Suprapubic skin (tissue), 4 donors: ENCODE measurements at regions not wholly inside any gene's neighbourhood (a gene's known extent, or its start where the extent isn't known, plus 50 kb on each side); places are given as distances from the start of the nearest gene placed in this dataset.

Source experiments
- DNase-seq, 2 donors: peaks; one replicate each; pipeline ENCODE4 v3.0.0-alpha.2; 2019; ENCODE audit warnings: low spot score in 2 of 2
- H3K27ac ChIP-seq: fragments of 200-600 bp; sonication (generic); one replicate; pipeline ENCODE4 v1.5.1; 2019
- H3K27me3 ChIP-seq: fragments of 200-600 bp; sonication (generic); one replicate; pipeline ENCODE4 v1.5.1; 2019
- H3K36me3 ChIP-seq: fragments of 200-600 bp; sonication (generic); one replicate; pipeline ENCODE4 v1.5.1; 2019
- H3K4me1 ChIP-seq: fragments of 200-600 bp; sonication (generic); one replicate; pipeline ENCODE4 v1.5.1; 2019
- H3K4me3 ChIP-seq: fragments of 200-600 bp; sonication (generic); one replicate; pipeline ENCODE4 v1.5.1; 2019; ENCODE audit warnings: mild to moderate bottlenecking
- H3K9me3 ChIP-seq: fragments of 200-600 bp; sonication (generic); one replicate; pipeline ENCODE4 v1.5.1; 2019
- EP300 ChIP-seq: sonication (generic); formaldehyde crosslinking; IDR thresholded peaks from one replicate; pipeline ENCODE4 v1.6.1; 2017; ENCODE audit warnings: antibody characterized with exemption
- POLR2A ChIP-seq, 2 donors: fragments of 450-650 bp; IDR thresholded peaks; one replicate each; pipeline ENCODE4 v1.6.1; 2017; ENCODE audit warnings: antibody characterized with exemption in 2 of 2, mild to moderate bottlenecking in 2 of 2, moderate library complexity in 2 of 2
- POLR2AphosphoS5 ChIP-seq, 3 donors: sonication (generic); formaldehyde crosslinking; IDR thresholded peaks; one replicate each; pipeline ENCODE4 v1.6.1; 2017; ENCODE audit warnings: antibody characterized with exemption in 3 of 3
- WGBS: methylation state at CpG from one replicate; pipeline ENCODE4 v1.1.5; 2018; 5-methylcytosine and 5-hydroxymethylcytosine counted together
- TF ChIP-seq, protein P1 (sequence below), 2 donors: fragments of 200-600 bp in 1 of 2; fragments of 450-650 bp in 1 of 2; sonication (generic) in 1 of 2; IDR thresholded peaks; one replicate each; pipeline ENCODE4 v1.5.1; 2016 to 2019; ENCODE audit warnings: antibody characterized with exemption in 2 of 2, mild to moderate bottlenecking in 1 of 2, moderate library complexity in 1 of 2

GRCh38 chr7:16982640-16983350 lies 101.0 kb upstream of the AGR3 start:
- H3K9me3 ChIP-seq, result no peaks in the 10 kb centered on the region

DNA sequence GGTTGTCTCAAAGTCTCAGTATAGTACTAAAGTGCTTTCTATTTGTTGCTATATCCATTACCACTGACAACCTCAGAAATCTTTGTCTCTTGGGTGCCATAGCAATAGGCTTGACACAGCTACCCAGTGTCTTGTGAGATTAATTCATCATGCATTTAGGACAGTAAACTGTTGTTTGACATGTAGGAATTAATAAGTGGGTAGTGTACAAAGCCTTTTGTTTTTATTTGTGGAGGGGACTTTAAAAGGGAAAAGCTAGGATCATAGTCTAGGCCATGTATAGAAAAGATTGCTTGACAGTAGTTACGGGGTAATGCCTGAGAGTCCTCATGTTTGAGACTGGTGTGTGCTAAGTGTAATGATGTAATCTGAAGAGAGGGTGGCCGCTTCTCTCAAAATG lies 102.6 kb upstream of the AGR3 start:
- TF ChIP-seq, protein P1, sequence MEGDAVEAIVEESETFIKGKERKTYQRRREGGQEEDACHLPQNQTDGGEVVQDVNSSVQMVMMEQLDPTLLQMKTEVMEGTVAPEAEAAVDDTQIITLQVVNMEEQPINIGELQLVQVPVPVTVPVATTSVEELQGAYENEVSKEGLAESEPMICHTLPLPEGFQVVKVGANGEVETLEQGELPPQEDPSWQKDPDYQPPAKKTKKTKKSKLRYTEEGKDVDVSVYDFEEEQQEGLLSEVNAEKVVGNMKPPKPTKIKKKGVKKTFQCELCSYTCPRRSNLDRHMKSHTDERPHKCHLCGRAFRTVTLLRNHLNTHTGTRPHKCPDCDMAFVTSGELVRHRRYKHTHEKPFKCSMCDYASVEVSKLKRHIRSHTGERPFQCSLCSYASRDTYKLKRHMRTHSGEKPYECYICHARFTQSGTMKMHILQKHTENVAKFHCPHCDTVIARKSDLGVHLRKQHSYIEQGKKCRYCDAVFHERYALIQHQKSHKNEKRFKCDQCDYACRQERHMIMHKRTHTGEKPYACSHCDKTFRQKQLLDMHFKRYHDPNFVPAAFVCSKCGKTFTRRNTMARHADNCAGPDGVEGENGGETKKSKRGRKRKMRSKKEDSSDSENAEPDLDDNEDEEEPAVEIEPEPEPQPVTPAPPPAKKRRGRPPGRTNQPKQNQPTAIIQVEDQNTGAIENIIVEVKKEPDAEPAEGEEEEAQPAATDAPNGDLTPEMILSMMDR (IDR thresholded peaks at IDR 0.05), result no peak
- TF ChIP-seq EP300, result no peak
- no peak for TF ChIP-seq POLR2AphosphoS5 (IDR thresholded peaks at IDR 0.05)
- no peak for TF ChIP-seq POLR2A (IDR thresholded peaks at IDR 0.05)
- Histone ChIP-seq H3K4me1 (peaks cover 33% of the 10 kb centered on the region), H3K9me3 (no peaks in the 10 kb centered on the region), H3K4me3 (no peak overlapping the region), H3K27ac (no peak overlapping the region), H3K27me3 (no peaks in the 10 kb centered on the region), H3K36me3 (no peaks in the 10 kb centered on the region)
- DNase-seq, result no peak
- 91% methylated on average over 2 of the region's 2 CpGs for whole genome bisulfite sequencing

More at GRCh38 chr7:16982640-16983350, 101.0 kb upstream of the AGR3 start:
- Histone ChIP-seq H3K27me3 (no peaks in the 10 kb centered on the region), H3K4me1 (peaks cover 36% of the 10 kb centered on the region), H3K27ac (peak overlapping the region; percentile 23), H3K4me3 (no peak overlapping the region), H3K36me3 (no peaks in the 10 kb centered on the region)
- no peak for DNase-seq
- 9% methylated on average over 3 of the region's 3 CpGs for WGBS
- TF ChIP-seq, protein P1 (IDR thresholded peaks at IDR 0.05), result peak; percentile 77 to 96
- TF ChIP-seq EP300, result no peak
- TF ChIP-seq POLR2A (IDR thresholded peaks at IDR 0.05), result no peak

- no peaks in the 10 kb centered on the region for H3K36me3 ChIP-seq
- H3K4me1 ChIP-seq, result peaks cover 42% of the 10 kb centered on the region
- WGBS, result 62% methylated on average over 1 of the region's 1 CpG
- H3K4me3 ChIP-seq, result no peak overlapping the region
- TF ChIP-seq POLR2AphosphoS5 (IDR thresholded peaks at IDR 0.05) (no peak), EP300 (no peak), POLR2A (IDR thresholded peaks at IDR 0.05) (no peak)
- TF ChIP-seq, protein P1 (IDR thresholded peaks at IDR 0.05), result no peak
- H3K27me3 ChIP-seq, result no peaks in the 10 kb centered on the region
- H3K27ac ChIP-seq, result no peak overlapping the region
- no peak for DNase-seq
- H3K9me3 ChIP-seq, result no peaks in the 10 kb centered on the region
These were observed 103.8 kb upstream of the AGR3 start for GRCh38 chr7:16985621-16986020.

DNA sequence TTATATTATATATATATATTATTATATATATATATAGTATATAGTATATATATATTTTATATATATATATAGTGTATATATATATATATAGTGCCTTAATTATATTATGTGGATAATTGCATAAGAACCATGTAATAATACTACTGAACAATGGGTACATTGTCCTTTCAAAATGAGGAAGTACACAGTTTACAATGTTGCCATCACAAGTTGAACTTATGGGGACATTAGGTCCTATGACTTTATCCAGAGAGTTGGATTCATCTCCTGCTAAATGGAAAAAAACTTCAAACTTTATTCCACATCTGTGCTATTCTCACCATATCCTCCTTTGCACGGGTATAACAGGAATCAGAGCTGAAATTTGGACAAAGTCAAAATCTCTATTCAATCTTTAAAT lies 105.0 kb upstream of the AGR3 start:
- H3K27ac ChIP-seq, result no peak overlapping the region
- H3K27me3 ChIP-seq, result no peaks in the 10 kb centered on the region
- H3K4me1 ChIP-seq, result peaks cover 45% of the 10 kb centered on the region
- WGBS, result 93% methylated on average over 1 of the region's 1 CpG
- no peak for TF ChIP-seq POLR2AphosphoS5 (IDR thresholded peaks at IDR 0.05)
- no peaks in the 10 kb centered on the region for H3K36me3 ChIP-seq
- no peak for DNase-seq
- no peak overlapping the region for H3K4me3 ChIP-seq
- no peaks in the 10 kb centered on the region for H3K9me3 ChIP-seq

DNA sequence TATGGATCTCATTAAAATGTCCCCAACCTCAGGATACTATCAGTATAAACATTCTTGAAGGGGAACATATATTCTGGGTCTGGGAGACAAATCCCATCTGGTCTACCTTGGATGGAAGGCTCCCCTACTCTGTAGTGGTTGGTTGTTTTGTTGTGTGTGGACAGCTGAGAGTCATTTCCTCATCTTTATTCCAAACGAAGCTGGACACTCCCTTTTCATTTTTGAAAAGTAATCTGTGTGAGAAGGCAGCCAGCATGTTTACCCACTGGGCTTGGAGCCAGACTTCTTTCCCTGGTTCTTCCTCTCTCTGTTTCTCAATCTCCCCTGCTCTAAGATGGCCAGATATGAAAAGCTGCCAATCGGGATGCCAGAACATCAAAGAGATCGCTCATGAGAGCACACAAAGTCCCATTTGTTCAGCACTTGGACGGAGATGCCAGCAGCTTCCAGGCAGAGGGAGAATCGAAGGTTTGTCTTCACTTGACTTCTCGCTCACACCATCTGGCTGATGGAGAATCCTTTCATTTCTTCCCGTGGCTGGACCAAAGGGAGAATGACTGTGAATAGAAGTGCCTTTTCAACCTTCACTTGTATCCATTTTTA lies 108.1 kb upstream of the AGR3 start:
- WGBS, result 5% methylated on average over 7 of the region's 7 CpGs
- Histone ChIP-seq H3K4me1 (peaks cover 24% of the 10 kb centered on the region), H3K27me3 (no peaks in the 10 kb centered on the region), H3K27ac (peak overlapping the region; percentile 78), H3K4me3 (peak overlapping the region; percentile 1), H3K9me3 (no peaks in the 10 kb centered on the region), H3K36me3 (no peaks in the 10 kb centered on the region)
- DNase-seq, result peak; percentile 83 to 90
- TF ChIP-seq POLR2AphosphoS5 (IDR thresholded peaks at IDR 0.05), result peak; percentile 56 to 94 (median 91)
- TF ChIP-seq, protein P1 (IDR thresholded peaks at IDR 0.05), result no peak
- TF ChIP-seq POLR2A (IDR thresholded peaks at IDR 0.05), result peak in 1 of 2 donors; percentile 18
- no peak for TF ChIP-seq EP300
